IMR-90 (cell line): ENCODE measurements at regions not wholly inside any gene's neighbourhood (a gene's known extent, or its start where the extent isn't known, plus 50 kb on each side); places are given as distances from the start of the nearest gene placed in this dataset.

Source experiments
- ATAC-seq: fragments of 200-7000 bp; cut with Tn5 transposase; 2 replicates; pipeline ENCODE4 v1.9.1; 2020; ENCODE audit warnings: low read depth, mild to moderate bottlenecking, moderate library complexity
- BruUV-seq: library from RNA; stranded (reverse); fragments of 400-500 nt; replicated peaks from 2 replicates; lab custom pipeline; 2021; lab: Mats Ljungman, UMichigan
- CTCF ChIA-PET: fragments of 300-600 bp; formaldehyde crosslinking; extraction: SDS; loops from one replicate; lab custom pipeline; 2021; ENCODE audit warnings: antibody characterized with exemption; lab: Yijun Ruan, JAX
- POLR2A ChIA-PET: fragments of 300-600 bp; sonication (Branson Sonifier 250); formaldehyde crosslinking; loops from one replicate; lab custom pipeline; 2022; ENCODE audit warnings: antibody characterized with exemption; ENCODE audit not compliant: unreplicated experiment; lab: Charles Lee
- DNase-seq: peaks from one replicate; pipeline ENCODE4 v3.0.0; 2013
- H2AFZ ChIP-seq: replicated peaks from 2 replicates; pipeline ENCODE3; 2013; ENCODE audit warnings: low read length, mild to moderate bottlenecking; ENCODE audit not compliant: poor library complexity
- H2AK5ac ChIP-seq: 2 replicates; pipeline ENCODE4 v1.6.1; 2013; ENCODE audit warnings: low read depth, low read length, inconsistent platforms
- H2AK9ac ChIP-seq: replicated peaks from 2 replicates; pipeline ENCODE3; 2013; ENCODE audit warnings: mild to moderate bottlenecking, low read depth, low read length, moderate library complexity; ENCODE audit not compliant: poor library complexity
- H2BK120ac ChIP-seq: 2 replicates; pipeline ENCODE4 v1.6.1; 2013; ENCODE audit warnings: low read depth, low read length, inconsistent platforms
- H2BK15ac ChIP-seq: 3 replicates; pipeline ENCODE4 v1.6.1; 2013; ENCODE audit warnings: low read depth, low read length, inconsistent platforms
- H2BK20ac ChIP-seq: 2 replicates; pipeline ENCODE4 v1.6.1; 2013; ENCODE audit warnings: low read depth, mild to moderate bottlenecking, inconsistent platforms, low read length, moderate library complexity
- H2BK5ac ChIP-seq: 2 replicates; pipeline ENCODE4 v1.6.1; 2013; ENCODE audit warnings: mild to moderate bottlenecking, low read depth, low read length, inconsistent platforms; ENCODE audit not compliant: poor library complexity, severe bottlenecking
- H3K14ac ChIP-seq: replicated peaks from 2 replicates; pipeline ENCODE4 v1.6.1; 2013; ENCODE audit warnings: low read depth, low read length, inconsistent platforms
- H3K18ac ChIP-seq: 2 replicates; pipeline ENCODE4 v1.6.1; 2013; ENCODE audit warnings: low read depth, low read length, control low read depth
- H3K23ac ChIP-seq: 2 replicates; pipeline ENCODE4 v1.6.1; 2013; ENCODE audit warnings: low read depth, low read length, inconsistent platforms
- H3K27ac ChIP-seq: 2 replicates; pipeline ENCODE4 v1.5.1; 2013; ENCODE audit warnings: mild to moderate bottlenecking, control low read depth, low read length; ENCODE audit not compliant: insufficient read depth
- H3K27me3 ChIP-seq: 2 replicates; pipeline ENCODE4 v1.6.1; 2013; ENCODE audit warnings: low read length; ENCODE audit not compliant: control insufficient read depth, insufficient read depth
- H3K36me3 ChIP-seq: 2 replicates; pipeline ENCODE4 v1.6.1; 2013; ENCODE audit warnings: low read length, mixed read lengths; ENCODE audit not compliant: control insufficient read depth, insufficient read depth
- H3K4ac ChIP-seq: 2 replicates; pipeline ENCODE4 v1.6.1; 2013; ENCODE audit warnings: low read depth, low read length, inconsistent platforms
- H3K4me1 ChIP-seq: 2 replicates; pipeline ENCODE4 v1.6.1; 2013; ENCODE audit warnings: low read length, mixed read lengths; ENCODE audit not compliant: control insufficient read depth, insufficient read depth
- H3K4me2 ChIP-seq: 2 replicates; pipeline ENCODE4 v1.6.1; 2013; ENCODE audit warnings: low read depth, mild to moderate bottlenecking, control low read depth, low read length, moderate library complexity
- H3K4me3 ChIP-seq: 2 replicates; pipeline ENCODE4 v1.5.1; 2013; ENCODE audit warnings: low read depth, mild to moderate bottlenecking, control low read depth, low read length, moderate library complexity; ENCODE audit not compliant: insufficient read depth
- H3K56ac ChIP-seq: 2 replicates; pipeline ENCODE4 v1.6.1; 2013; ENCODE audit warnings: low read length, inconsistent platforms; ENCODE audit not compliant: insufficient read depth; ENCODE audit errors: extremely low read depth
- H3K79me1 ChIP-seq, 2 experiments: 2 replicates each; pipeline ENCODE4 v1.6.1; 2013; ENCODE audit warnings: low read length in 2 of 2, inconsistent platforms in 1 of 2, low read depth in 1 of 2
- H3K9ac ChIP-seq: 2 replicates; pipeline ENCODE4 v1.6.1; 2013; ENCODE audit warnings: low read depth, low read length, control low read depth
- H3K9me1 ChIP-seq: 2 replicates; pipeline ENCODE4 v1.6.1; 2013; ENCODE audit warnings: low read length, inconsistent platforms; ENCODE audit not compliant: insufficient read depth
- H3K9me3 ChIP-seq: 2 replicates; pipeline ENCODE4 v1.6.1; 2013; ENCODE audit warnings: low read length; ENCODE audit not compliant: control insufficient read depth, insufficient read depth
- H4K20me1 ChIP-seq: 2 replicates; pipeline ENCODE4 v1.6.1; 2013; ENCODE audit warnings: low read length, inconsistent platforms; ENCODE audit not compliant: insufficient read depth
- H4K5ac ChIP-seq: 2 replicates; pipeline ENCODE4 v1.6.1; 2013; ENCODE audit warnings: mild to moderate bottlenecking, low read depth, low read length, control low read depth
- H4K8ac ChIP-seq, 2 experiments: 2 replicates each; pipeline ENCODE4 v1.6.1; 2013; ENCODE audit warnings: low read depth in 2 of 2, low read length in 2 of 2, control low read depth in 1 of 2, inconsistent platforms in 1 of 2
- H4K91ac ChIP-seq: 2 replicates; pipeline ENCODE4 v1.6.1; 2013; ENCODE audit warnings: low read depth, low read length, inconsistent platforms; ENCODE audit not compliant: insufficient read depth
- CEBPB ChIP-seq: IDR thresholded peaks from 2 replicates; pipeline ENCODE4 v1.6.1; 2012; ENCODE audit warnings: low read depth, low read length, improper control_type of control experiment
- ELK1 ChIP-seq: fragments of 150-350 bp; IDR thresholded peaks from 2 replicates; pipeline ENCODE4 v1.6.1; 2016; ENCODE audit warnings: low read depth, mild to moderate bottlenecking, low read length, moderate library complexity, borderline replicate concordance
- FOS ChIP-seq: fragments of 150-350 bp; IDR thresholded peaks from 2 replicates; pipeline ENCODE4 v1.6.1; 2016; ENCODE audit warnings: low read depth, low read length
- MAZ ChIP-seq: IDR thresholded peaks from 2 replicates; pipeline ENCODE4 v1.6.1; 2012; ENCODE audit warnings: low read depth, mild to moderate bottlenecking, low read length, improper control_type of control experiment, moderate library complexity, borderline replicate concordance
- POLR2A ChIP-seq: IDR thresholded peaks from 2 replicates; pipeline ENCODE4 v1.6.1; 2012; ENCODE audit warnings: mild to moderate bottlenecking, low read depth, low read length
- RFX5 ChIP-seq: IDR thresholded peaks from 2 replicates; pipeline ENCODE4 v1.8.0; 2012; ENCODE audit warnings: low read depth, mild to moderate bottlenecking, low read length, moderate library complexity
- USF2 ChIP-seq: fragments of 150-350 bp; IDR thresholded peaks from 2 replicates; pipeline ENCODE4 v1.6.1; 2017; ENCODE audit warnings: mild to moderate bottlenecking, antibody characterized with exemption, low read length, low read depth
- WGBS, 2 experiments: methylation state at CpG; one replicate each; pipeline versions ENCODE4 v1.1.5 to v1.1.7; 2013; ENCODE audit warnings: missing lambda C conversion rate in 2 of 2; ENCODE audit not compliant: insufficient read length in 1 of 2; ENCODE audit errors: extremely low coverage in 2 of 2; 5-methylcytosine and 5-hydroxymethylcytosine counted together
- dilution Hi-C: fragments of 300-500 bp; cut with HindIII; formaldehyde crosslinking; loops from one replicate; pipeline ENCODE4 v1.14.3; 2018; ENCODE audit warnings: low sequenced_read_pairs; ENCODE audit not compliant: unreplicated experiment
- in situ Hi-C: fragments of 300-500 bp; cut with MboI; formaldehyde crosslinking; loops from 3 replicates; pipeline ENCODE4 v1.14.3; 2019; ENCODE audit warnings: low sequenced_read_pairs, inconsistent platforms, mixed read lengths
- intact Hi-C: fragments of 100-400 bp; cut with micrococcal nuclease; formaldehyde crosslinking; loops from 2 replicates; pipeline ENCODE4 v1.10.0; 2022
- TF ChIP-seq, protein P1 (sequence below): conservative IDR thresholded peaks from 2 replicates; pipeline ENCODE4 v1.5.1; 2012; ENCODE audit warnings: mild to moderate bottlenecking, low read depth, low read length, improper control_type of control experiment

DNA sequence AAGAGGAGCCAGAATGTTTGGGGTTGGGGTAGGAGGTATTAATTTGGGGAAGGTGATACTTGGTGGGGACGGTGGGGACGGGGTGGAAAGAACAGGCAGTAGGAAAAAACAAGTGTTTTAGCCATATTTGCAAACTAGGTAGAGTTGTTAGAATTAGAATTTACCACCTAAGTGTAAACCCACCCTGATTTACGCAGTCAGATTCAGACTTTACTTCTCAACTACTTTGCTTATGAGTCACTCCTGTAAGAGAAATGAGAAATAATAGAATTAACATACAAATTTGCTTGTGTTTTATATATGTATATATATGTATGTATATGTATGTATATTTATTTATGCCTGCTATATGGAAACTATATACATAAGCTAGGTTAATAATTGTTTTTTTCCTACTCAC is 1168.2 kb upstream of the ZEB2 start:
- Histone ChIP-seq H2BK15ac (no peak overlapping the region), H3K4me1 (peaks cover 1% of the 10 kb centered on the region), H3K79me1 (no peaks in the 10 kb centered on the region), H3K9ac (no peak overlapping the region), H3K14ac (no peak overlapping the region), H3K4ac (no peak overlapping the region), H3K27ac (no peak overlapping the region), H2BK20ac (no peak overlapping the region), H2AK5ac (no peak overlapping the region), H3K4me3 (no peak overlapping the region), H2BK5ac (no peak overlapping the region), H2AFZ (no peak overlapping the region), H3K36me3 (no peaks in the 10 kb centered on the region), H4K5ac (no peak overlapping the region), H4K91ac (no peak overlapping the region), H2BK120ac (no peak overlapping the region), H2AK9ac (no peak overlapping the region), H3K56ac (no peak overlapping the region), H4K20me1 (no peaks in the 10 kb centered on the region), H3K27me3 (no peaks in the 10 kb centered on the region), H3K9me3 (no peaks in the 10 kb centered on the region), H3K9me1 (no peaks in the 10 kb centered on the region), H3K4me2 (no peak overlapping the region), H3K18ac (no peak overlapping the region), H4K8ac (no peak overlapping the region), H3K23ac (no peak overlapping the region)
- no peak for ATAC-seq
- no TSS peak for BruUV-seq
- DNase-seq = no peak
- in situ Hi-C loops (no loop called here), intact Hi-C loops (no loop called here), dilution Hi-C loops (no loop called here)
- WGBS, 2 experiments = 100% methylated on average over 2 of the region's 3 CpGs; no CpG with 5 or more reads in 1 of the 2 experiments
- ChIA-PET POLR2A (no interaction called here), CTCF (no interaction called here)
- TF ChIP-seq USF2 (no peak), MAZ (no peak), CEBPB (no peak), ELK1 (no peak), FOS (no peak), RFX5 (no peak), POLR2A (no peak)
- TF ChIP-seq, protein P1, sequence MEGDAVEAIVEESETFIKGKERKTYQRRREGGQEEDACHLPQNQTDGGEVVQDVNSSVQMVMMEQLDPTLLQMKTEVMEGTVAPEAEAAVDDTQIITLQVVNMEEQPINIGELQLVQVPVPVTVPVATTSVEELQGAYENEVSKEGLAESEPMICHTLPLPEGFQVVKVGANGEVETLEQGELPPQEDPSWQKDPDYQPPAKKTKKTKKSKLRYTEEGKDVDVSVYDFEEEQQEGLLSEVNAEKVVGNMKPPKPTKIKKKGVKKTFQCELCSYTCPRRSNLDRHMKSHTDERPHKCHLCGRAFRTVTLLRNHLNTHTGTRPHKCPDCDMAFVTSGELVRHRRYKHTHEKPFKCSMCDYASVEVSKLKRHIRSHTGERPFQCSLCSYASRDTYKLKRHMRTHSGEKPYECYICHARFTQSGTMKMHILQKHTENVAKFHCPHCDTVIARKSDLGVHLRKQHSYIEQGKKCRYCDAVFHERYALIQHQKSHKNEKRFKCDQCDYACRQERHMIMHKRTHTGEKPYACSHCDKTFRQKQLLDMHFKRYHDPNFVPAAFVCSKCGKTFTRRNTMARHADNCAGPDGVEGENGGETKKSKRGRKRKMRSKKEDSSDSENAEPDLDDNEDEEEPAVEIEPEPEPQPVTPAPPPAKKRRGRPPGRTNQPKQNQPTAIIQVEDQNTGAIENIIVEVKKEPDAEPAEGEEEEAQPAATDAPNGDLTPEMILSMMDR = no peak
